ENCODE measurements at regions not wholly inside any gene's neighbourhood (a gene's known extent, or its start where the extent isn't known, plus 50 kb on each side); places are given as distances from the start of the nearest gene placed in this dataset.
A peak's percentile ranks its signal among the peaks of the same experiment; 100 is the strongest.
"Not testable (repeated sequence)": the region's sequence is repeated elsewhere in the genome, so short reads cannot be mapped to it uniquely, and the experiment has no call there.

GRCh38 chr3:20370273-20371063, 184.5 kb upstream of the SGO1 start:
- not testable (repeated sequence) for DNase-seq (ENCODE audit: low read depth in 2 of 3, low spot score in 2 of 3)

GRCh38 chr3:20361000-20361399, 175.0 kb upstream of the SGO1 start:
- no peak for DNase-seq (ENCODE audit: low read depth in 2 of 3, low spot score in 2 of 3)

- no peak for DNase-seq (ENCODE audit: low read depth in 2 of 3, low spot score in 2 of 3)
These were observed 167.3 kb upstream of the SGO1 start for GRCh38 chr3:20353286-20353685.

DNA sequence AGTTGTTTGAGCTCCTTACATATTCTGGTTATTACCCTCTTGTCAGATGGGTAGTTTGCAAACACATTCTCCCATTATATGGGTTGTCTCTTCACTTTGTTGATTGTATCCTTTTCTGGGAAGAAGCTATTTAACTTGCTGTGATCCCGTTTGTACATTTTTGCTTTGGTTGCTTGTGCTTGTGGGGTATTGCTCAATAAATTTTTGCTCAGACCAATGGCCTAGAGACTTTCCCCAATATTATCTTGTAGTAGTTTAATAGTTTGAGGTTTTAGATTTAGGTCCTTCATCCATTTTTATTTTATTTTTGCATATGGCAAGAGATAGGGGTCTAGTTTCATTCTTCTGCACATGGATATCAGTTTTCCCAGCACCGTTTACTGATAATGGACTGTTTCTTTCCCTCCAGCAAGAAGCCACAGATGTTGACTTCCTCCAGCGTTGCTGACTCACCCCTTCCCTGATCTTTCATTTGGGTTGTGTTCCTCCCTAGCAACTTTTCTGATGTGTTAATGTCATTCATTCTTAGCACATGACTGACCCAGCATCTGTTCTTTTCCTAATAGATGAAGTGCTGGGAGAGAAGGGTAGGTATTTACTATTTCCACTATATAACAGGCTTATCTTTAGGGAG, 166.7 kb upstream of the SGO1 start:
- no peak for DNase-seq (ENCODE audit: low read depth in 2 of 3, low spot score in 2 of 3)

- no peak for DNase-seq (ENCODE audit: low read depth in 2 of 3, low spot score in 2 of 3)
These were observed 164.4 kb upstream of the SGO1 start for GRCh38 chr3:20350449-20350848.

DNA sequence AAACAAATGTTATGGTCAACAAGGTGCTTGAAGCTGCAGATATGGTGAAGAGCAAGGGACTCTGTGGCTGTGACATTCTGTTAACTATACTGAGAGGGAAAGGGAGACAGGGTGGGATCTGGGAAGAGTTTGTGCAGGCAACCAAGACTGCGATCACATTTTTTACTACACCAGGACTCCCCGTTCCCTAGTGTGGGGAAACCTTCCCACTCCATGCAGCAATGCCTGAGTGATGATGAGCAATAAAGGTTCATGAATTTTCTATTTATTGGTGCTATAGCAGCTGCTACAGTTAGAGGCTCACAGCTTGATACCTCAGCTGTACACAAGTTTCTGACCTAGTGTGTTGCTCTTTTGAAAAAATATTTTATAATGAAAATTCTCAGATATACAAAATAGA, 160.9 kb upstream of the SGO1 start:
- DNase-seq (ENCODE audit: low read depth in 2 of 3, low spot score in 2 of 3): no peak

GRCh38 chr3:20346369-20346768, 160.4 kb upstream of the SGO1 start:
- no peak for DNase-seq (ENCODE audit: low read depth in 2 of 3, low spot score in 2 of 3)

DNA sequence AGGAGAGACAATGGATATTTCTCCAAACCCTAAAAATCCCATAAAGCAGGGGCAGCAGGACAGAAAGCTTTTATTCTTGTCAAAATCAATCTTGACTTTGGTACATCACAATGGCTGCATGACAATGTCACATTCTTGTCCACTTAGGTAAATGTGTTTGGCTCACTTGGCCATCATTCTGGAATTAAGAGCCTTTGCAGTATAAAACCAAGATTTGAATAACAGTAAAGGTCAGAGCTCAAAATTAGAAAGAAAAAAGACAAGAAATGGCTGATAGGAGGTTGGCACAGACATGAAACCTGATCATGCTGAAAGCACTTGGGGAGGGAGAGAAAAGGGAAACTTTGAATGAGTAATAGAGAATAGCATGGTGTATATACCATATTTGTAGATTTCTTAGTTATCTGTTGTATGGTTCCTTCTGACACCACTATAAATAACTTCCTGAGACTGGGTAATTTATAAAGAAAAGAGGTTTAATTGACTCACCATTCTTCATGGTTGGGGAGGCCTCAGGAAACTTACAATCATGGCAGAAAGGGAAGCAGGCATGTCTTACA, 158.5 kb upstream of the SGO1 start:
- DNase-seq (ENCODE audit: low read depth in 2 of 3, low spot score in 2 of 3): no peak

DNA sequence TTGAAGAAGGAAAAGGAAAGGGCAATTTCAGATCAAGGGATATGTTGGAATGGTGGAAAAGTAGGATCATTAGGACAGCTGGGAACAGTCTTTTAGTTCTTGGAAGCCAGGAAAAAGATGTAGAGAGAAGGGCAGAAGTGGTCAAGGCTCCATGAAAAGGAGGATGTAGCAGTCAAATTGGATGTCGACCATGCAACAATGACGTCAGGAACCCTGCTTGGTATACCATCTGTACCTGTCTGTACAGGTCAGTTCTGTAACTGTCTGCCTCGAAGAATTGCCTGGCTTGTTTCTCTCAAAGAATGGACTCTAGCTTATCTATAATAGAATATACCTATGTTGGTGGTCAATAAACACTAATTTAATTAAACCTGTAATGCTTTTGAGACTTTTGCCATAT, 157.8 kb upstream of the SGO1 start:
- DNase-seq (ENCODE audit: low read depth in 2 of 3, low spot score in 2 of 3): no peak

DNA sequence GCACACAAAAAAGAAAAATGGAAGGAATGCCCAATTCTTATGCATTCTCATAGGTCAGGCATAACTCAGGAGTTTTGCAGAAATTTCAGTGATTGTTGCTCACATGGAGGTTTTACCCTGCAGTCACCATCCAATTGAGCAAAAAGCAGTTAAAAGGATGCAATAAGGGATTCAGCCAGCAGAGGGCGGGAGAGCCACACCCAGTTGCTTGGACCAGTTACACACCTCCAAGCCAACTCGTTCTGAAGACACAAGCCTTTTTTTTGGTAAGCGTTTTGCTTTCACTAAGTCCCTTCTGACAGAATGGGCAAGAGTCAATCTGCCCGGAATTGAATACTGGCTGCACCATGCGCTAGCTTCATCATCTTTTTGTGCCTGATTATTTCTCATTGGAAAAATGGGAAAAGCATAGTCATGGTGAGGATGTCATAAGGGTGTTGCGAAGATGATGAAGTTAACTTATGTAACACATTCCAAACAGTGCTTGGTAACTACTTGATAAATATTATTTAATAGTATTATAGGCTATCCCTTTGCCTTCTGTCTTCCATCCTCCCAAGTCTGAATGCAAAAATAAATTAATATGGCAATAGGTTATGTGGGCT, 154.4 kb upstream of the SGO1 start:
- peak; percentile 13 to 78 (median 47) for DNase-seq (ENCODE audit: low read depth in 2 of 3, low spot score in 2 of 3)

- no peak for DNase-seq (ENCODE audit: low read depth in 2 of 3, low spot score in 2 of 3)
These were observed 150.6 kb upstream of the SGO1 start for GRCh38 chr3:20336572-20336971.

DNA sequence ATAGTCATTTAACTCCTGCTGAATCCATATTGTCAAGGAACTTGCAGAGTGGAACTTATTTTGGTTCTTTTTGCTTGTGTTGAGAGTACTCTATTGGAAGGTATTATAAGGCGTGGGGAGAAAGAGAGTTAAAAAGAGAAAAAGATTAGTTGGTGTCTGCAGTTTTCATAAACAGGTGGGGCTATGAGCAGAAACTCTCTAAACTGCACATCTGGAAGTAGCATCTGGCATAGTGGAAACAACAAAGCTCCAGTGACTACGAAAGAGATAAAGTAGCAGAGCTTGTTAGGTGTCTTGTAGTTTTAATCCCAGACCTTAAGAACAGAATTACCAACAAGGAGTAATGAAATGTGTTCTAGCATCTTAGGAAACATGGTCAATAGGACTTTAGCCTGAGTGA, 148.8 kb upstream of the SGO1 start:
- DNase-seq (ENCODE audit: low read depth in 2 of 3, low spot score in 2 of 3): no peak

DNA sequence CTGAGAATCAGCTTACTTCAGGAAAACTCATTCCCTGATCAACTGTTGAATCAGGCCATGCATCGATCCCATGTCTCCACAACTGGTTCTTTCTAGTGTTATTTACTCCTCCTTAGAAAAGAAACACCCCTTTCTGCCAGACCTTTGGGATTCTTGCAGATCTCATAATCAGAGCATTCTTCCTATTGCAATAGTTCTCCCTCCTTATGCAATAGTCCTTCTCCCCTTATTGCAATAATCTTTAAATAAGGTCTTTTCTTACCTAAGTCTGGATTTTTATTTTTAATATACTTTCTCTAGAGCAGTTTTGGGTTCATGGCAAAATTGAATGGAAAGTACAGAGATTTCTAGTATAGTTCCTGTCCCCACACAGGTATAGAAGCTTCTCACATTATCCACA, 141.9 kb upstream of the SGO1 start:
- no peak for DNase-seq (ENCODE audit: low read depth in 2 of 3, low spot score in 2 of 3)

DNA sequence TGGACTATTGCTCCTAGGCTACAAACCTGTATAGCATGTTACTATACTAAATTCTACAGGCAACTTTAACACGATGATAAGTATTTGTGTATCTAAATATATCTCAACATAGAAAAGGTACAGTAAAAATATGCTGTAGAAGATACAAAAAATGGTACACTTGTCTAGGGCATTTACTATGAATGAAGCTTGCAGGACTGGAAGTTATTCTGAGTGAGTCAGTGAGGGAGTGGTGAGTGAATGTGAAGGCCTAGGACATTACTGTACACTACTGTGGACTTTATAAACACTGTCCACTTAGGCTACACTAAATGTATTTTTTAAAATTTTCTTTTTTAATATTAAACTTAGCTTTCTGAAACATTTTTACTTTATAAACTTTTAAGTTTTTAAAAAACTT, 140.5 kb upstream of the SGO1 start:
- no peak for DNase-seq (ENCODE audit: low read depth in 2 of 3, low spot score in 2 of 3)

GRCh38 chr3:20325563-20325962, 139.6 kb upstream of the SGO1 start:
- no peak for DNase-seq (ENCODE audit: low read depth in 2 of 3, low spot score in 2 of 3)

- DNase-seq (ENCODE audit: low read depth in 2 of 3, low spot score in 2 of 3): peak in 2 of 3 donors; percentile 9 to 57
These were observed 138.9 kb upstream of the SGO1 start for GRCh38 chr3:20324664-20325478.

DNA sequence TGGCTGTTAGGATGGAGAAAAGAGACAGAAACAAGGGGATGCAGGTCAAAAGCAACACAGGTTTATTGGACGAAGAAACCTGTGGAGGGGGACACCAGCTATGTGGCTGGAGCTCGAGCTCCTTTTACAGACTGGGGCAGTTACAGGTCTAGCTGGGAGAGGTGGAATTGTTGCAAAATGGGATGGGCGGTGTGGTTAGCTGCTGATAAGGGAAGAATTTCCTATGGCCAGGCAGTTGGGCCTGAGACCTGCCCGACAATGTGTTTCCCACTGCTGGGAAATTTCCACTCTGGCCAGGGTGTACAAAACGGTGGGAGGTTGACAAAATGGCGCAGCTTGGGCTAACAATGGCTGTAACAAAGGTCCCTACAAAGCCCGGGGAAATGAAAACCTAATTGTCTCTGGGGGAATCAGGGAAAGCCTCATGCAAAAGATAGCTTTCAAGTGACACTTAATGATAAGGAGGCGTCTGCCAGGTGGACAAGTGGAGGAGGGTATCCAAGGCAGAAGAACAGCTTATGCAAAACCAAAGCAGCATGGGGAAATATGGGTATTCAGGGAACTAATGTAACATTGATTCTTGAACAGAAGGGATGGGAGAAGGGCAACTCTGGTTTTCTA, 137.4 kb upstream of the SGO1 start:
- no peak for DNase-seq (ENCODE audit: low read depth in 2 of 3, low spot score in 2 of 3)

DNA sequence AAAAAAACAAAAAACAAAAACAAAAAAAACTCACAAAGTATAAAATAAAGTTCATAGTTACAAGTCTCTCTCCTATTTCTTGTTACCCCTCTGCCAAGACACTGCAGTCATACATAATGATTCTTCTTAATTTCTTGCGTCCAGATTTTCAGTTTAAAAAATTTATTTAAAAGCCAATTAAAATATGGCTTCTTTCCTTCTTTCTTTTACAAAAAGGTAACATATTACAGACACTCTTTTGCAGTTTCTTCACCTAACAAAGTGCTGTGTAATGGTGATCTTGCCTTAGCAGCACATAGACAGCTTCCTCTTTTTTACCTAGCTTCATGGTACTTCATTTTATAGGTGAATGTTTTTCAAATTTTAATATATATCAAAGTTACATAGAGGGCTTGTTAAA, 136.1 kb upstream of the SGO1 start:
- DNase-seq (ENCODE audit: low read depth in 2 of 3, low spot score in 2 of 3): peak in 1 of 3 donors; percentile 49

GRCh38 chr3:20321391-20322047, 135.5 kb upstream of the SGO1 start:
- DNase-seq (ENCODE audit: low read depth in 2 of 3, low spot score in 2 of 3): no peak

DNA sequence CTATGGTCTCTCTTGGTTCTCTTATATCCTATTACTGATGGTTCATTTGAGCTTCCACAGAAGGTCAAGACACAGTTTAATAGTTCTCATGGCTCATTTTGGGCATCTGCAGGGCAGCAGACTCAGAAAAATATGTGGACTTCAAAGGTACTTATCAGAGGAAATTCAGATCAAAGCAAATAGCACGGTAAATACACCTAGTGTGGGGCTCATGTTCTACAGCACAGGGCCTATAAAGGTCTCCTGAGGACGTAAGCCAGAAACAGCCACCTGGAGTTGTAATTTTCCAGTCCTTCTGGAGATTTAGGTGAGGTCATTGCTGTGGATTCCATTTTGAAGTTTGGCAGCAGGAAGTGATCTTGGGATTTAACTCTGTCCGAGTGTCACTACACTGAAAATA, 134.5 kb upstream of the SGO1 start:
- DNase-seq (ENCODE audit: low read depth in 2 of 3, low spot score in 2 of 3): no peak

All from hematopoietic multipotent progenitor cell (in vitro differentiated cells).